ENCODE measurements at regions not wholly inside any gene's neighbourhood (a gene's known extent, or its start where the extent isn't known, plus 50 kb on each side); places are given as distances from the start of the nearest gene placed in this dataset.

DNA sequence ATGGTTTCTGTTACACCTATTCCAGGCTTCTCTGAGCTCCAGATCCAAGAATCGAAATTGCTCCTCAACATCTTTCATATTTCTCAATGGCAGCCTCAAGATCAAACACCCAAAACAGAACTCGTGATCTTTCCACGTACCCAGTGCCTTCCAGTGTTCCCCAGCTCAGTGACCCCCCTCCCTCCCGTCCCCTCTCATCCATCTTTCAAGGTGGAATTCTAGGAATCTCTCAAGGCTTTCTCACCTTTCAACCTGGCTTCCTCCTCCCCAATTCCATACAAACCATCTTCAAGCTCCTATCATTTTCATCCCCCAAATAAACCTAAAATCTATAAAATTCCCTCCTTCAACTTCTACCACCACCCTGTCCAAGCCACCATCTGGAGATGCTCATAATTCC lies 615.3 kb downstream of the BNC2 start:
- no peaks in the 10 kb centered on the region for H3F3A ChIP-seq (ENCODE audit: insufficient read depth, low read length)
- H3K27ac ChIP-seq (ENCODE audit: low read depth, low read length, poor library complexity, severe bottlenecking) = no peak overlapping the region

DNA sequence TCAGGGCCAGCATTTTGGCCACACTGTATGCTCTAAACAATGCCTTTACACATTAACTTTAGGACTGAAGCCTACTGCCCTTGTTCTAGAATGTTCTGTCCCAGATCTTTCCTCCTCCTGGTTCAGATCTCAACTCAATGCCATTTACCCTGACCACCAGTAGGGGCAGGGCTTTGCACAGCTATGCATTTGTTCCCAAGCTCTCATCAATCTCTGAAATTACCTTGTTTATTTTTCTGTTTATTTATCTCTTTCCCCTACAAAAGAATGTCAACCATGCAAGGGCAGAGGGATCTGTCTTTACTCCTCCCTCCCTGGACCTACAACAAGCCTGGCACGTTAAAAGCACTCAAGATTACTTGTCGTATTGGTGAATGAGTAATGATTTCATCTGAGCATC lies 612.9 kb downstream of the BNC2 start:
- no peaks in the 10 kb centered on the region for H3K27me3 ChIP-seq (ENCODE audit: insufficient read depth, low read length)
- no peak for TF ChIP-seq EZH2 (IDR thresholded peaks at IDR 0.05; ENCODE audit: borderline replicate concordance, low read length)
- TF ChIP-seq, protein P1, sequence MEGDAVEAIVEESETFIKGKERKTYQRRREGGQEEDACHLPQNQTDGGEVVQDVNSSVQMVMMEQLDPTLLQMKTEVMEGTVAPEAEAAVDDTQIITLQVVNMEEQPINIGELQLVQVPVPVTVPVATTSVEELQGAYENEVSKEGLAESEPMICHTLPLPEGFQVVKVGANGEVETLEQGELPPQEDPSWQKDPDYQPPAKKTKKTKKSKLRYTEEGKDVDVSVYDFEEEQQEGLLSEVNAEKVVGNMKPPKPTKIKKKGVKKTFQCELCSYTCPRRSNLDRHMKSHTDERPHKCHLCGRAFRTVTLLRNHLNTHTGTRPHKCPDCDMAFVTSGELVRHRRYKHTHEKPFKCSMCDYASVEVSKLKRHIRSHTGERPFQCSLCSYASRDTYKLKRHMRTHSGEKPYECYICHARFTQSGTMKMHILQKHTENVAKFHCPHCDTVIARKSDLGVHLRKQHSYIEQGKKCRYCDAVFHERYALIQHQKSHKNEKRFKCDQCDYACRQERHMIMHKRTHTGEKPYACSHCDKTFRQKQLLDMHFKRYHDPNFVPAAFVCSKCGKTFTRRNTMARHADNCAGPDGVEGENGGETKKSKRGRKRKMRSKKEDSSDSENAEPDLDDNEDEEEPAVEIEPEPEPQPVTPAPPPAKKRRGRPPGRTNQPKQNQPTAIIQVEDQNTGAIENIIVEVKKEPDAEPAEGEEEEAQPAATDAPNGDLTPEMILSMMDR (IDR thresholded peaks at IDR 0.05; ENCODE audit: low read length) = peak; percentile 34
- H3K9me3 ChIP-seq (ENCODE audit: low read length) = no peaks in the 10 kb centered on the region
- H4K20me1 ChIP-seq (ENCODE audit: insufficient read depth, low read length) = no peaks in the 10 kb centered on the region
- no peak overlapping the region for H2AFZ ChIP-seq (ENCODE audit: low read length)
- H3F3A ChIP-seq (ENCODE audit: insufficient read depth, low read length) = no peaks in the 10 kb centered on the region
- no peak overlapping the region for H3K4me3 ChIP-seq (ENCODE audit: low read depth, low read length, poor library complexity, severe bottlenecking)
- no peaks in the 10 kb centered on the region for H3K4me1 ChIP-seq (ENCODE audit: insufficient read depth, low read length, severe bottlenecking)
- H3K9ac ChIP-seq (ENCODE audit: low read length) = no peak overlapping the region
- no peak overlapping the region for H3K4me2 ChIP-seq (ENCODE audit: low read length)
- no peak overlapping the region for H3K27ac ChIP-seq (ENCODE audit: low read depth, low read length, poor library complexity, severe bottlenecking)
- no peaks in the 10 kb centered on the region for H3K36me3 ChIP-seq (ENCODE audit: insufficient read depth, low read length)
- H3K79me2 ChIP-seq (ENCODE audit: insufficient read depth, low read length) = no peaks in the 10 kb centered on the region
- H3K9me2 ChIP-seq (ENCODE audit: low read depth, low read length) = no peaks in the 10 kb centered on the region

More for the DNA sequence above, 615.3 kb downstream of the BNC2 start:
- TF ChIP-seq EZH2 (IDR thresholded peaks at IDR 0.05; ENCODE audit: borderline replicate concordance, low read length) = no peak
- TF ChIP-seq, protein P1 (IDR thresholded peaks at IDR 0.05; ENCODE audit: low read length) = no peak
- Histone ChIP-seq H3K9ac (ENCODE audit: low read length) (no peak overlapping the region), H3K36me3 (ENCODE audit: insufficient read depth, low read length) (no peaks in the 10 kb centered on the region), H3K79me2 (ENCODE audit: insufficient read depth, low read length) (no peaks in the 10 kb centered on the region), H3K4me1 (ENCODE audit: insufficient read depth, low read length, severe bottlenecking) (no peaks in the 10 kb centered on the region), H3K4me3 (ENCODE audit: low read depth, low read length, poor library complexity, severe bottlenecking) (no peak overlapping the region), H3K9me3 (ENCODE audit: low read length) (no peaks in the 10 kb centered on the region), H3K9me2 (ENCODE audit: low read depth, low read length) (no peaks in the 10 kb centered on the region), H2AFZ (ENCODE audit: low read length) (no peak overlapping the region), H4K20me1 (ENCODE audit: insufficient read depth, low read length) (no peaks in the 10 kb centered on the region), H3K4me2 (ENCODE audit: low read length) (no peak overlapping the region), H3K27me3 (ENCODE audit: insufficient read depth, low read length) (no peaks in the 10 kb centered on the region)

DNA sequence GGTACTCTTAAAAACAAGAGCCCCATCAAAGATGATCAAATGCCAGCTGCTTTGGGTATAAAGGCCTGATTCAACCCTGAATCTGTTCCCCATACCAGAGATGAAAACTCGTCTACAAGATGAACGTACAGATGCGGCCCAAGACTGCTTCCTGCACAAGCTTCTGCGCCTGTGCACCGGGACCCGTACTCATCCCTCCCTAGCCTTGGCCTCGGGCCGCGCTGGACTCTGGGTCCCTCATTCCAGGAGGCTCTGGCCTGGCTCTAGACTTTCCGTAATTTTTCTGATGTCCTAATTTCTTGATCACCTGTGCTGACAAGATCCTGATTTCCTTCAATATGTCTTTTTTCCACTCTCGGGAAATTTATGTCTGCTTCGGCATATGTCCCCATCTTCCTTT lies 612.3 kb downstream of the BNC2 start:
- no peak overlapping the region for H3K4me3 ChIP-seq (ENCODE audit: low read depth, low read length, poor library complexity, severe bottlenecking)
- no peak overlapping the region for H3K4me2 ChIP-seq (ENCODE audit: low read length)

More for the DNA sequence above, 612.3 kb downstream of the BNC2 start:
- TF ChIP-seq EZH2 (IDR thresholded peaks at IDR 0.05; ENCODE audit: borderline replicate concordance, low read length) = no peak
- TF ChIP-seq, protein P1 (IDR thresholded peaks at IDR 0.05; ENCODE audit: low read length) = no peak
- Histone ChIP-seq H2AFZ (ENCODE audit: low read length) (no peak overlapping the region), H3K9me3 (ENCODE audit: low read length) (no peaks in the 10 kb centered on the region), H3K9ac (ENCODE audit: low read length) (no peak overlapping the region), H4K20me1 (ENCODE audit: insufficient read depth, low read length) (no peaks in the 10 kb centered on the region), H3K4me1 (ENCODE audit: insufficient read depth, low read length, severe bottlenecking) (no peaks in the 10 kb centered on the region), H3K36me3 (ENCODE audit: insufficient read depth, low read length) (no peaks in the 10 kb centered on the region), H3F3A (ENCODE audit: insufficient read depth, low read length) (no peaks in the 10 kb centered on the region), H3K27ac (ENCODE audit: low read depth, low read length, poor library complexity, severe bottlenecking) (no peak overlapping the region), H3K9me2 (ENCODE audit: low read depth, low read length) (no peaks in the 10 kb centered on the region), H3K27me3 (ENCODE audit: insufficient read depth, low read length) (no peaks in the 10 kb centered on the region), H3K79me2 (ENCODE audit: insufficient read depth, low read length) (no peaks in the 10 kb centered on the region)

Data from OCI-LY1 (cell line).